ENCODE measurements at regions not wholly inside any gene's neighbourhood (a gene's known extent, or its start where the extent isn't known, plus 50 kb on each side); places are given as distances from the start of the nearest gene placed in this dataset.

- no CpG with 5 or more reads among the region's 14 CpGs for WGBS (ENCODE audit: insufficient coverage, low lambda C conversion rate)
- Histone ChIP-seq H3K36me3 (ENCODE audit: control insufficient read depth, insufficient read depth, low read length) (no peaks in the 10 kb centered on the region), H3K4me1 (ENCODE audit: control insufficient read depth, insufficient read depth, low read length) (no peaks in the 10 kb centered on the region), H3K27me3 (ENCODE audit: control insufficient read depth, insufficient read depth, low read length) (no peaks in the 10 kb centered on the region), H3K9me3 (ENCODE audit: control insufficient read depth, low read depth, low read length) (peaks cover 4% of the 10 kb centered on the region), H3K4me3 (ENCODE audit: low read length) (no peak overlapping the region), H3K27ac (ENCODE audit: low read length) (no peak overlapping the region)
- no peak for DNase-seq
Observed at GRCh38 chr11:38503876-38504275, 1905.8 kb upstream of the RAG2 start.

GRCh38 chr11:38498721-38499120 lies 1900.7 kb upstream of the RAG2 start:
- Histone ChIP-seq H3K36me3 (ENCODE audit: control insufficient read depth, insufficient read depth, low read length) (no peaks in the 10 kb centered on the region), H3K27me3 (ENCODE audit: control insufficient read depth, insufficient read depth, low read length) (no peaks in the 10 kb centered on the region), H3K9me3 (ENCODE audit: control insufficient read depth, low read depth, low read length) (peaks cover under 1% of the 10 kb centered on the region), H3K27ac (ENCODE audit: low read length) (no peak overlapping the region), H3K4me3 (ENCODE audit: low read length) (no peak overlapping the region), H3K4me1 (ENCODE audit: control insufficient read depth, insufficient read depth, low read length) (no peaks in the 10 kb centered on the region)
- DNase-seq = no peak
- no CpG with 5 or more reads among the region's 6 CpGs for WGBS (ENCODE audit: insufficient coverage, low lambda C conversion rate)

- Histone ChIP-seq H3K9me3 (ENCODE audit: control insufficient read depth, low read depth, low read length) (no peaks in the 10 kb centered on the region), H3K36me3 (ENCODE audit: control insufficient read depth, insufficient read depth, low read length) (no peaks in the 10 kb centered on the region), H3K4me3 (ENCODE audit: low read length) (no peak overlapping the region), H3K27ac (ENCODE audit: low read length) (no peak overlapping the region), H3K4me1 (ENCODE audit: control insufficient read depth, insufficient read depth, low read length) (no peaks in the 10 kb centered on the region), H3K27me3 (ENCODE audit: control insufficient read depth, insufficient read depth, low read length) (no peaks in the 10 kb centered on the region)
- DNase-seq = no peak
- WGBS (ENCODE audit: insufficient coverage, low lambda C conversion rate) = no CpG with 5 or more reads among the region's 2 CpGs
Observed at GRCh38 chr11:38491986-38492385, 1894.0 kb upstream of the RAG2 start.

- H3K9me3 ChIP-seq (ENCODE audit: control insufficient read depth, low read depth, low read length) = no peaks in the 10 kb centered on the region
- no peak for DNase-seq
- H3K4me1 ChIP-seq (ENCODE audit: control insufficient read depth, insufficient read depth, low read length) = no peaks in the 10 kb centered on the region
- H3K27me3 ChIP-seq (ENCODE audit: control insufficient read depth, insufficient read depth, low read length) = no peaks in the 10 kb centered on the region
- H3K4me3 ChIP-seq (ENCODE audit: low read length) = no peak overlapping the region
- H3K36me3 ChIP-seq (ENCODE audit: control insufficient read depth, insufficient read depth, low read length) = no peaks in the 10 kb centered on the region
- no CpG with 5 or more reads among the region's 12 CpGs for WGBS (ENCODE audit: insufficient coverage, low lambda C conversion rate)
- no peak overlapping the region for H3K27ac ChIP-seq (ENCODE audit: low read length)
Observed at GRCh38 chr11:38481391-38481790, 1883.4 kb upstream of the RAG2 start.

GRCh38 chr11:38476808-38477575 lies 1879.0 kb upstream of the RAG2 start:
- WGBS (ENCODE audit: insufficient coverage, low lambda C conversion rate) = no CpG with 5 or more reads among the region's 3 CpGs
- Histone ChIP-seq H3K4me3 (ENCODE audit: low read length) (no peak overlapping the region), H3K27ac (ENCODE audit: low read length) (no peak overlapping the region), H3K4me1 (ENCODE audit: control insufficient read depth, insufficient read depth, low read length) (no peaks in the 10 kb centered on the region), H3K27me3 (ENCODE audit: control insufficient read depth, insufficient read depth, low read length) (no peaks in the 10 kb centered on the region), H3K9me3 (ENCODE audit: control insufficient read depth, low read depth, low read length) (no peaks in the 10 kb centered on the region), H3K36me3 (ENCODE audit: control insufficient read depth, insufficient read depth, low read length) (no peaks in the 10 kb centered on the region)
- no peak for DNase-seq

- Histone ChIP-seq H3K9me3 (ENCODE audit: control insufficient read depth, low read depth, low read length) (no peaks in the 10 kb centered on the region), H3K27me3 (ENCODE audit: control insufficient read depth, insufficient read depth, low read length) (no peaks in the 10 kb centered on the region), H3K27ac (ENCODE audit: low read length) (no peak overlapping the region), H3K4me1 (ENCODE audit: control insufficient read depth, insufficient read depth, low read length) (no peaks in the 10 kb centered on the region), H3K36me3 (ENCODE audit: control insufficient read depth, insufficient read depth, low read length) (no peaks in the 10 kb centered on the region), H3K4me3 (ENCODE audit: low read length) (no peak overlapping the region)
- no CpG with 5 or more reads among the region's 6 CpGs for WGBS (ENCODE audit: insufficient coverage, low lambda C conversion rate)
- DNase-seq = no peak
Observed at GRCh38 chr11:38461751-38462150, 1863.7 kb upstream of the RAG2 start.

- DNase-seq = peak in 1 of 2 donors; percentile 4
- no peaks in the 10 kb centered on the region for H3K36me3 ChIP-seq (ENCODE audit: control insufficient read depth, insufficient read depth, low read length)
- 83% methylated on average over 1 of the region's 2 CpGs for WGBS (ENCODE audit: insufficient coverage, low lambda C conversion rate)
- no peak overlapping the region for H3K27ac ChIP-seq (ENCODE audit: low read length)
- no peaks in the 10 kb centered on the region for H3K27me3 ChIP-seq (ENCODE audit: control insufficient read depth, insufficient read depth, low read length)
- no peaks in the 10 kb centered on the region for H3K9me3 ChIP-seq (ENCODE audit: control insufficient read depth, low read depth, low read length)
- no peaks in the 10 kb centered on the region for H3K4me1 ChIP-seq (ENCODE audit: control insufficient read depth, insufficient read depth, low read length)
- no peak overlapping the region for H3K4me3 ChIP-seq (ENCODE audit: low read length)
Observed at GRCh38 chr11:38460896-38461295, 1862.9 kb upstream of the RAG2 start.

- Histone ChIP-seq H3K36me3 (ENCODE audit: control insufficient read depth, insufficient read depth, low read length) (no peaks in the 10 kb centered on the region), H3K27ac (ENCODE audit: low read length) (no peak overlapping the region), H3K27me3 (ENCODE audit: control insufficient read depth, insufficient read depth, low read length) (no peaks in the 10 kb centered on the region), H3K9me3 (ENCODE audit: control insufficient read depth, low read depth, low read length) (no peaks in the 10 kb centered on the region), H3K4me3 (ENCODE audit: low read length) (no peak overlapping the region), H3K4me1 (ENCODE audit: control insufficient read depth, insufficient read depth, low read length) (no peaks in the 10 kb centered on the region)
- no peak for DNase-seq
- WGBS (ENCODE audit: insufficient coverage, low lambda C conversion rate) = no CpG with 5 or more reads among the region's 2 CpGs
Observed at GRCh38 chr11:38460429-38460828, 1862.4 kb upstream of the RAG2 start.

- Histone ChIP-seq H3K4me1 (ENCODE audit: control insufficient read depth, insufficient read depth, low read length) (no peaks in the 10 kb centered on the region), H3K27me3 (ENCODE audit: control insufficient read depth, insufficient read depth, low read length) (no peaks in the 10 kb centered on the region), H3K27ac (ENCODE audit: low read length) (no peak overlapping the region), H3K36me3 (ENCODE audit: control insufficient read depth, insufficient read depth, low read length) (no peaks in the 10 kb centered on the region), H3K4me3 (ENCODE audit: low read length) (no peak overlapping the region), H3K9me3 (ENCODE audit: control insufficient read depth, low read depth, low read length) (no peaks in the 10 kb centered on the region)
- no peak for DNase-seq
- WGBS (ENCODE audit: insufficient coverage, low lambda C conversion rate) = 90% methylated on average over 2 of the region's 3 CpGs
Observed at GRCh38 chr11:38456371-38456770, 1858.3 kb upstream of the RAG2 start.

GRCh38 chr11:38448284-38448683 lies 1850.2 kb upstream of the RAG2 start:
- H3K4me3 ChIP-seq (ENCODE audit: low read length) = no peak overlapping the region
- no CpG with 5 or more reads among the region's 2 CpGs for WGBS (ENCODE audit: insufficient coverage, low lambda C conversion rate)
- no peaks in the 10 kb centered on the region for H3K9me3 ChIP-seq (ENCODE audit: control insufficient read depth, low read depth, low read length)
- no peak for DNase-seq
- no peaks in the 10 kb centered on the region for H3K36me3 ChIP-seq (ENCODE audit: control insufficient read depth, insufficient read depth, low read length)
- no peaks in the 10 kb centered on the region for H3K27me3 ChIP-seq (ENCODE audit: control insufficient read depth, insufficient read depth, low read length)
- no peak overlapping the region for H3K27ac ChIP-seq (ENCODE audit: low read length)
- no peaks in the 10 kb centered on the region for H3K4me1 ChIP-seq (ENCODE audit: control insufficient read depth, insufficient read depth, low read length)

GRCh38 chr11:38446336-38446735 lies 1848.3 kb upstream of the RAG2 start:
- WGBS (ENCODE audit: insufficient coverage, low lambda C conversion rate) = no CpG with 5 or more reads among the region's 1 CpG
- Histone ChIP-seq H3K4me3 (ENCODE audit: low read length) (no peak overlapping the region), H3K9me3 (ENCODE audit: control insufficient read depth, low read depth, low read length) (no peaks in the 10 kb centered on the region), H3K36me3 (ENCODE audit: control insufficient read depth, insufficient read depth, low read length) (no peaks in the 10 kb centered on the region), H3K4me1 (ENCODE audit: control insufficient read depth, insufficient read depth, low read length) (no peaks in the 10 kb centered on the region), H3K27ac (ENCODE audit: low read length) (no peak overlapping the region), H3K27me3 (ENCODE audit: control insufficient read depth, insufficient read depth, low read length) (no peaks in the 10 kb centered on the region)
- DNase-seq = no peak
